GM18499 (cell line): ENCODE measurements at regions not wholly inside any gene's neighbourhood (a gene's known extent, or its start where the extent isn't known, plus 50 kb on each side); places are given as distances from the start of the nearest gene placed in this dataset.
A peak's percentile ranks its signal among the peaks of the same experiment; 100 is the strongest.
"Not testable (repeated sequence)": the region's sequence is repeated elsewhere in the genome, so short reads cannot be mapped to it uniquely, and the experiment has no call there.

Experiments used
- ATAC-seq: cut with Tn5 transposase; IDR thresholded peaks from one replicate; pipeline ENCODE4 v1.9.1; 2021; ENCODE audit warnings: moderate number of reproducible peaks; ENCODE audit not compliant: insufficient read depth, unreplicated experiment

DNA sequence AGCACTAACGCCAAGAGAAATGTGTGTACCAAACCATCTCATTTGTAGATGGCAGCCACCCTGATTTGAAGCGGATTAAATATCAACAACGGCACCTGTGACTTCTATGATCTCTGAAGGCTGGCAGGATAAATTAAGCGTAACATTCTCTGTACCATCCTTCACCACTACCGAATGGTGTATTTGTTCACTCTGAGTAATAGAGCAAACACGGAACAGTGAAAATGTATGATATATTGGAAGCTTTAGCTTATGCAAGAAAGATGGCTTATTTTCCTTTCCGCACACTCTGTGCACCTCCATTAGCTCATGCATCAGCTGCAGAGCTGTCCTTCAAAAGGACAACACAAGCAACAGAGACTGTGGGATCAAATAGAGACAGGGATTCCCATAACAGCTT is 431.1 kb downstream of the PRELID2 start:
- ATAC-seq = no peak

GRCh38 chr5:145396888-145397287 is 438.3 kb downstream of the PRELID2 start:
- ATAC-seq = no peak

- not testable (repeated sequence) for ATAC-seq
These were observed 440.0 kb downstream of the PRELID2 start for GRCh38 chr5:145395151-145395550.

DNA sequence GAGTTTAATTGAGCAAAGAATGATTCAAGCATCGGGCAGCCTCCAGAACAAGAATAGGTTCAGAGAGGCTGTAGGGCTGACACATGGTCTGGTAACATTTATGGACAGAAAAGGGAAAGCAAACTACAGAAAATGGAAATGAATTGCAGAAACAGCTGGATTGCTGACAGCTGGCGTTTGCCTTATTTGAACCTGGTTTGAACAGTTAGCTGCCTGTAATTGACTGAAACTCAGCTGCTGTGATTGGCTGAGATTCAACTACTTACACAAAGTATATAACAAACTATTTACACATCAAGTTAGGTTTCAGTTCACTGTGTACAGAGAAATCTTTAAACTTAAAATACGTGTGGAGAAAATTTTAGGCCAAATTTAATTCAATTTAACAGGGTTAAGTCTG is 441.7 kb downstream of the PRELID2 start:
- no peak for ATAC-seq

GRCh38 chr5:145389047-145389446 is 446.1 kb downstream of the PRELID2 start:
- no peak for ATAC-seq

GRCh38 chr5:145385276-145385675 is 449.9 kb downstream of the PRELID2 start:
- ATAC-seq = no peak

DNA sequence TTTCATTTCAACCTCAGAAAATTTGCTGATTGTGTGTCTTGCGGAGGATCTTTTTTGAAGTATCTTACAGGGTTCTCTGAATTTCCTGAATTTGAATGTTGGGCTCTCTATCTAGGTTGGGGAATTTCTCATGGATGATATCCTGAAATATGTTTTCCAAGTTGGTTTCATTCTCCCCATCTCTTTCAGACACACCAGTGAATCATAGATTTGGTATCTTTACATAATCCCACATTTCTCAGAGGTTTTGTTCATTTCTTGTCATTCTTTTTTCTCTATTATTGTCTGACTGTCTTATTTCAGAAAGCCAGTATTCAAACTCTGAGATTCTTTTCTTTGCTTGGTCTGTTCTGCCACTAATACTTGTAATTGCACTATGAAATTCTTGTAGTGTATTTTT is 456.9 kb downstream of the PRELID2 start:
- ATAC-seq = no peak

- no peak for ATAC-seq
These were observed 459.6 kb downstream of the PRELID2 start for GRCh38 chr5:145375521-145375920.

GRCh38 chr5:145365464-145365863 is 469.7 kb downstream of the PRELID2 start:
- ATAC-seq = no peak

DNA sequence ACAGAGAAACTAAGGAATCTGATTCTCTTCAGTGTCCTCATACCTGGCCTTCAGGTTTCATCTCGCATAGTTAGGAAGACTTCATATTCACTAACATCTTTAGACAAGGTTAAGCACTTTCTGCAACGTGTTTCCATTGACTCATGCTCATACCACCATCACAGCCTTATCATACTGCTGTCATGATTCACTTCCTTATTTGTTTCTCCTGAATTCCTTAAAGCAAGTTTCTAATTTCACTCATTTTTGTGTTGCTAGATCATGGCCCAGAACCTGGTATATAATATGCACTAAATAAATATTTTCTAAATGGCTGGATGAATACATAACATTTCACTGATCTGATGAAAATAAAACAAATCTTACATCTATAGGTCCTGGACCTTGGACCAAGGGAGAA is 472.9 kb downstream of the PRELID2 start:
- no peak for ATAC-seq

DNA sequence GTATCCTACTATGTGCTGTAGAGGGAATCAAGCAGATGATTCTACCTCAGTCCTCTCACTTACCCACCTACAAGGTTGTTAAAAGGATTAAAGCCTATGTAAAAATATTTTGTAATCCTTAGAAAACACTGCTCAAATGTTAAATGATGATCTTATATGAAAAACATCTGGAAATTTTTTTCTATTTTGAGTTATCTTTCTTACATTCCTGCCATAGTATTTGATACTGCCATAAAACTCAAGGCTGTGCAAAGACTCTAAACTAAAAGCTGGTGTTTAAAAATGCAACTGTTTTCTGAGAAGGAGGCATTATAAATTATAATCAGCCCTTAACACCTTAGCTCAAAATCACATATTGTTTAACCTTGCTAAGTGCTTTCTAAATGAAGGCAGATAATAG is 474.2 kb downstream of the PRELID2 start:
- ATAC-seq = no peak

DNA sequence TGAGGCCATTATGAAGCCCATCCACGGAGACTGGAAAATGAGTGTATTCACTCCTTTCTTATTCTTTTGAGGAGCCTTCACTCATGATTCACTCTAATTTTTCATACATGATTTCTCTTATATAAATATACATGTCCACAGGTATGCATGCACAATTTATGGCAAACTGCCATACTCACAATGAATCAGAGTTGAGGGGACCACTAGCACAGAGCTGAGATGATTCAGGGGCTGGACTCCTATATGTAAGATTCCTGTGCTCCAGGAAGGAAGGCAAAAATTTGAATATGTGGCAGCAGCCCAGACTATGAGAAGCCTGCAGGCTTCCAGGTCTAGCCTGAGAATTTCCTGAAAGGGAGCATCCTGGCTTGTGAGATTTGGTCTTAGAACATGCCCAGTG is 484.6 kb downstream of the PRELID2 start:
- ATAC-seq = no peak

DNA sequence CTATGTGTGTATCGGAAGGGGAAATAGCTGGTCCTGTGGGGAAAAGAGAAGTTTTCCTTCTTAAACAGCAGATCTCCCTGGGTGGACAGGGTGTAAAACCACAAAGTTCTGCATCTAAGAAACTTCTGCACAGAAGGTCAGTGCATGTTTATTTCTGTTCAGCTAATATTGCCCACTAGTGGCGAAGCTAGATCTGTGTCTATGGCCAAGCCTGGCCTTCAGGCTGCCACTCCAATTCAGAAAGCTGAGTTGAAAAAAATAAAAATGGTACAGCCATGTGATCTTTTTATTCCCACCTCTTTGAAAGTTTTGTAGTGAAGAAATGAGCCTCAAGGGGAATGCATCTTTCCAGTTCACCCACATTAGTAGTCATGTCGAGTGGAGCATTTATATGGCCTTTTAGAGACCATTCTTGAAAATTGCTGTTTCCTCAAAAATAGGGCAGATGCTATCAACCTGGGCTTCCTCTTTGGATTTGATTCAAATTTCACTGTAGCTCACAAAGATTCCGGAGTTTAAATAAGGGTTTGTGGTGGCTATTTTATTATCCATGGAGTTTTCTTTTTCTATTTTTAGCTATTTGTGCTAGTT is 488.0 kb downstream of the PRELID2 start:
- ATAC-seq = no peak

DNA sequence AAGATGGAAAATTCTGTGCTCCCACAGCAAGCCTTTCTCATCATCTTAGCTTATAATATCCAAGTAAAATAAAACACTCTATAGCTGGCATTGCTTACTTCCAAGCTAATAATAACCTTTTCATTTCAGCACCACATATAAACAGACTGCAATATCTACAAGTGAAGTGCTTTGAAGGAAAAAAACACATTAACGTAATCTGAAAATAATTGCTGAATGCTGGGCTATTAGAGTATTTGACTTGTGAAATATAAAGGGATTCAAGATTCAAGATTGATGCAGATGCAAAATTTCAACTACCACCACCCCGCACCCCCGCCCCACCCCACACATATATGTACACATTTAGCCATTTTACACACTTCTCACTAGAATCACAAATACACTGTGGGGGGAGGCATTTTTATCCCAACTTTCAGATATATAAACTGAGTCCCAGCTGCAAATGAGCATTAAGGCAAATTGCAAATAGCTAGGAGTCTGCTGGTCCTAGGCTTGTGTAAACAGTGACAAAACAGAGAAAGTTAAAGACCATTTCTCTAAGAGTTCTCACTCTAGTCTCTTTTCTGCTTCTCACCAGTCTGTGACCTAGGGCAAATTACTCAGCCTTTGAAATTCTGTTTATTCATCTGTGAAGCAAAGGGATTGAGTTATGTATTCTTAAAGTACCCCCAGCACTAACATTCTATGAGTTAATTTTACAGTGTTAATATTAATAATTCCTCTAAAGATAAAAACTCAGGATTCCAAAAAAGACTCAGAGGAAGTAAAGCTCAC is 489.4 kb downstream of the PRELID2 start:
- no peak for ATAC-seq

DNA sequence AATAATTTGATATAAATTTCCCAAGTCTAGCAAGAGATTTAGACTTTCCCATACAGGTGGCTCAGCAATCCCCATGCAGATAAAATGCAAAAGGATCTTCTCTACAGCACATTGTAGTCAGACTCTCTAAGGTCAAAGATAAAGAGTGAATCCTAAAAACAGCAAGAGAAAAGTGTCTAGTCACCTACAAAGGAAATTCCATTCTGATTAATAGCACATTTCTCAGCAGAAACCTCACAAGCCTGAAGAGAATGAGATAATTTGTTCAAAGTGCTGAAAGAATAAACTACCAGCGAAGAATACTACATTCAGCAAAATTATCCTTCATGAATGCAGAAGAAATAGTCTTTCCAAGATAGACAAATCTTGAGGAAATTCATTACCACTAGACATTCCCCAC is 493.3 kb downstream of the PRELID2 start:
- ATAC-seq = no peak

- no peak for ATAC-seq
These were observed 495.0 kb downstream of the PRELID2 start for GRCh38 chr5:145340099-145340498.

GRCh38 chr5:145324767-145325479 is 510.2 kb downstream of the PRELID2 start:
- no peak for ATAC-seq

DNA sequence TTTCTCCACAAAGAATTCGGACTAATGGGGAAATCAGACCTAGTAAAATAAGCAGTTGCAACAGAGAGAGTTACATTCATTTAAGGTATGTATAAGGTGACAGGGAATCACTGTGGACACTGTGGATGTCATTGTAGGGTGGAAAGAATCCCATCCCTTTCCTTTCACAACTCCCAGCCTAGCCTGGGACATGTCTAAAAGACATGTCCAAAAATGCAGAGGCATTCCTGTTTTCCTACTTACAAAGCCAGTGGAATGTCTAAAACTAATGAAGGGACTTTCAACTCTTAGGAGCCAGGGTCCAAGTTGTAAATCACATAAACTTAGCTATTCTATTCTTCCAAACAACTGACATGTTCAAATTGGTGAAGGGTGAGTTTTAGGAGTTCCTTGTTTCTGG is 511.0 kb downstream of the PRELID2 start:
- no peak for ATAC-seq

DNA sequence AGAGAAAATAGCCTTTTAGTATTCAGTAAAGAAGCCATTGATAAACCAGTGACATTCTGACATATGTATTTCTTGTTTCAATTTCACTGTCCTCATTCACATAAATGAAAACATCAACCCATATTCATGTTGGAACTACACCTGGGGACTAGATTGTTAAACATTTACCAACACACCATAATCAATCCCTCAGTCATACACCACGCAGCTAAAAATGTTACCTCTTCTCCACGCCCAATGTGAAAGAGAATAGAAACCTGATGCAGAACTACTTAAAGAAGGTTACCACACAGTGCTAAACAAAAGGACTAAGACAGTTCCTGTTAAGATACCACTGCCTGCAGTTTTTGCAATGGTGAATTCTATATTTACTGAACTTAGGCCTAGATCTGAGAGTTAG is 518.9 kb downstream of the PRELID2 start:
- ATAC-seq = peak; percentile 85

GRCh38 chr5:145307866-145308382 is 527.2 kb downstream of the PRELID2 start:
- no peak for ATAC-seq

DNA sequence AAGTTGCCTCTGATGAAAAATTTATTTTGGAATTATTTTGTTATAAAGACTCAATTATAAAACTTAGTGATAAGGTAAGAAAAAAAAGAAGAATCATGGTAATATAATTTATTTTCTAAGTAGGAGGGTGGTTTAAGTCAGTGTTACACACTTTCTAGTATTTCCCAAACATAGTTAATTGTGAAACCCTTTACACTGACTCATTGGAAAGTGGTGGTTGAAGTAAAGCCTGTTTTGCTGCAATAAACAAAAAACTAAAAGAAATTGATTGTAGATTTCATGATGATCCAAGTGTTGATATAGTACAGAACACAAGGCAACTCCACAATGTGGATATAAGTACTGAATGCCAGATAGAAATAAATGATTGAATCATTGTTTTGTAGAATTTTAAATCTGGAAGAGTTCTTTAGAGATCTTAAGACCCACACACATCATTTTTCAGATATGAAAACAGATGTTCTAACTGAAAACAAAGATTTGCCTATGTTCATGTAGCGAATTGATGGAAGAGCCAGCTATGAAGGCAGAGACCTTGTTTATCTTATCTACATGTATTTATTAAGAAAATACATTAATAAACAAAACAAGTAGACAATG is 539.8 kb downstream of the PRELID2 start:
- ATAC-seq = no peak
